T-helper 1 cell treated with Interleukin-12 subunit alpha and Interleukin-12 subunit beta and Interleukin-4 antibody, amounts not matched to agents 30 ng/mL and 1 ng/mL, for 36 hours (primary cell): ENCODE measurements at regions not wholly inside any gene's neighbourhood (a gene's known extent, or its start where the extent isn't known, plus 50 kb on each side); places are given as distances from the start of the nearest gene placed in this dataset.

Experiments used
- intact Hi-C: fragments of 100-400 bp; cut with micrococcal nuclease; formaldehyde crosslinking; loops from one replicate; pipeline ENCODE4 v1.15.1; 2024

DNA sequence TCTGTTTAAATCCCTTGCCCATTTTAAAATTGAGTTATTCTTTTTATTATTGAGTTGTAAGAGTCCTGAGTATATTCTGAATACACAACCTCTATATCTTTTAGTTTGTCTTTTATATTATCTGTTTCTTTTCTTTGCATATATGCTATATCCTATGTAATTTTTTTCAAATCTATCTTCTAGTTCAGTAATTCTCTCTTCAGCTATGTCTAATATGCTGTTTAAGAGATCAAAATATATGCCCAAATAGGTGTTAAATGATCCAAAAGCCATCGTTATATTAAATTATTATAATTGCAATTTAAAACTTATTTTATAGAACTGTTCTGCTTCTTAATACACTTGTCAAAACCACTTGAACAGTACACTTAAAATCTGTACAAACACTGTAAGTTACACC is 107.4 kb upstream of the TSPAN5 start:
- intact Hi-C loops: no loop called here

DNA sequence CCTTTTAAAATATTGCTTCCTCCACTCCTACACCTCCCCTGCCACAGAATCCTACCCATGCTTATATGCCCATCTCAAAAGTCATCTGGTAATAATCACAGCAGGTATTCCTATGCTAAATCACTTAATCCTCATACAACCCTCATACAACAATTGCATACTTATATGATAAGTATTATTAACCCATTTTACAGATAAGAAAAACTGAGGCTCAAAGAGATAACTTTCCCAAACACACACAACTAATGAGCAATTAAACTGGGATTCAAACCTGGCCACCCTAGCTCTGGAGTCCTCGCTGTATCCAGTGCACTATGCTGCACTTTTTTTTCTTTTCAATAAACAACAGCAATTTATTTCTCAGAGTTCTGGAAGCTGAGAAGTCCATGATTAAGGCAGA is 99.8 kb upstream of the TSPAN5 start:
- intact Hi-C loops: no loop called here

DNA sequence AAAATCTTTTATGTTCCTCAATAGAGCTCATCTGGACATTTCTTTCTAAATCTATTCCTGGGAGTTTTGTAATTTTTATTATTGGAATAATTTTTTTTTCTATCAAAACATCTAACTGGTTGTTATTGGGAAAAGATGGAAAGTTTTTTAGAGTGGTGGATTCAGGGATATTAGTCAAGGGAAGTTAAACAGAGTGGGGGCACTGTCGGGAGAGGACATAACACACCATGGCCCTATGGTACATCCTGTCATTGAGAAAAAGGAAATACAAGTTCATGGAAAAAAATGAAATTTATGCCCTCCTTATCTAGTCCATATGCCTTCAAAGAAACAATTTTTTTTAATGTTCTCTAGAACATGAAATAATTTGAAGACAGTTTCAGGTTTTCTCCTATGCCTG is 96.3 kb upstream of the TSPAN5 start:
- intact Hi-C loops: no loop called here

DNA sequence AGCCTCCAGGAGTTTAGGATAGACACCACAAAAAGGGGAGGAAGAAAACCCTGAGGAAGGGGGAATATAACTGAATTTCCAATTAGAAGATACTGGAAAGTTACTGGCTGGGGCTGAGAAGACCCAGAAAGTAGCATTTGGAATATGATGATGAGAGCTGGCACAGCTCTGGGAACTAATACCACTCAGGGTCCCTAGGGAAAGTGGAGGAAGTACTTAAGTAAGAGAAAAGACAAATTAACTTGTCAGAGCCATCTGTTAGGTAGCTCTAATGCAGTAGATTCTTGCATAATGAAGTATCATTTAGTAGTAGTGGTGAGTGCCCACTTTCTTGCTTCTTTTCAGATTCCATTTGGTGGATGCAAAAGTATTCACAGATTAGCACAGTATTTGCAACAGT is 90.8 kb upstream of the TSPAN5 start:
- intact Hi-C loops: no loop called here

DNA sequence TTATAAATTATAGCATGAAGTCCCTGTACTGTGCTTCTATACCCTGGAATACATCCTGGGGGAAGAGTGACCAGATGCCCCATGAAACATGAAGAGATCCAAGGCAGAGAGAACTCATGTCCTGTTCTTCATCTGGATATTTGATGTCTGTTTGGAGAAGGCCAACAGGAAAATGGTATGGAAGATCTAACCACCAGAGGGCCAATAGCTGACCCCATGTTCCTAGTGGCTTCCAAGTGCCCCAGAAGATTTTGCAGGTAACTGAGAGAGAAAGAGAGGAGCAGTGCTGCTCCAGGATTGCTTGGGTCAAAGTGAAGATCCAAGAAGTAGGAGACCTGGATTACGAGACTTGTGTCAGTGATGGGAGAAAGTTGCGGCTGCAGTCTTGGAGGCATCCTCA is 90.2 kb upstream of the TSPAN5 start:
- intact Hi-C loops: no loop called here

DNA sequence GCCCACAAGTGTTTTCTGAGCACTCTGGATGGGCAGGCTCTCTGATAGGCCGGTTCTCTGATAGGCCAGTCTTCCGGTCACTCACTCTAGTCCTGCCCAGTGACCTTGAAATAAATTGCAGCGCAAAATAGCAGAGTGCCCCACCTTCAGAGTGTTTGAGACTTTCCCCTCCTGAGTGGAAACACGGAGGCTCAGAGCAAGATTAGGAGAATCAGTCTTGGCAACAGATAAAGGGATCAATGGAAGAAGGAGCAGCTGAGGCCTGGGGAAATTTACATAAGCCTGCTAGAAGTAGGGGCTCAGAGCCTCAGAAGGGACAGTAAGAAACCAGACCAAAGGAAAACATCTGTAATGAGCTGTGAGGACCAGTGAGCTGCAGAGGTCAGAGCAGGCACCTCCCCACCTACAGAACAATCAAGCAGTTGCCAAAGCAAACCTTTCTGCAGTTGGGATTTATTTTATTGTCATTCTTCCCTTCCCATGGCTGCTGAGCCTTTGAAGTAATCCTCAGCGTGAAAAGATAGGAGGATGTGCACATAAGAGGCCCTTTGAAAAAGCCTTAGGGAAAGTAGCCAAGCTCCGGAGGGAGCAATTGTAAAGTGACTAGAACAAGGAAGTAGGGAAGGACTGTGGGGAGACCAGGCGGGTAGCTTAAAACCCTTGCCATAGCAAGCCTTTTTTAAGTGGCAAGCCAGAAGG is 89.1 kb upstream of the TSPAN5 start:
- intact Hi-C loops: no loop called here

DNA sequence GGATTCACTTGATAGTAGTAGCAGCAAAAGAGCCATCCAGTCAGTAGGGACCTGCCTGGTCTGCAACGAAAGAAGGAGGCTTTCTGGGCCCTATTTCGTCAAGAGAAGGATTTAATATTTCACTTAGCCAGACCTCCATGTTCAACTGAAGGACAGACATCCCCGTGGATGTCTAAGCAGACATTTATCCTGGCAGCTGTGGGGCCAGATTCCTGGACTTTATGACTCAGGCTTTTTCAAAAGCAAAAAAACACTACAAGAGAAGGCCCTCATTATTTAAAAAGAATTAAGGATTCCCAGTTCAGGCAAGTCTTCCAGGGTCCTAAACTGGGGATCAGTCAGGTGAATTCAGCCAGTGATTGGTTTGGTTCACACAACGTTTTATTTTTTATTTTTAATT is 88.5 kb upstream of the TSPAN5 start:
- intact Hi-C loops: no loop called here

DNA sequence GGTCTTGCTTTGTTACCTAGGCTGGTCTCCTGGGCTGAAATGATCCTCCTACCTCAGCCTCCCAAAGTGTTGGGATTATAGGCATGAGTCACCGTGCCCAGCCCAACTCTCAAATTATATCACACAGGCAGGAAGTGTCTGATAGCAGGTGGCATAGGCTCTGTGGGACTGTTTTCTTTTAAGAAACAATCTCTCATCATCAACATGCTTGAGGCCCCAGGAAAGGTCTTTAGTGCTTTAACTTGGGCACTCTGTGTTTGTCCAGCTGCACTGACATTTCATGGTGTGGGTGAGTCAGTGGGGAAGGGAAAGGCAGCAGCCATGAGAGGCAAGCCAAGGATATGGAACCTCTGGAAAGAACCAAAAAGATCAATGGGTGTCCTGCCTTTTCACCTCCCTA is 88.1 kb upstream of the TSPAN5 start:
- intact Hi-C loops: no loop called here

DNA sequence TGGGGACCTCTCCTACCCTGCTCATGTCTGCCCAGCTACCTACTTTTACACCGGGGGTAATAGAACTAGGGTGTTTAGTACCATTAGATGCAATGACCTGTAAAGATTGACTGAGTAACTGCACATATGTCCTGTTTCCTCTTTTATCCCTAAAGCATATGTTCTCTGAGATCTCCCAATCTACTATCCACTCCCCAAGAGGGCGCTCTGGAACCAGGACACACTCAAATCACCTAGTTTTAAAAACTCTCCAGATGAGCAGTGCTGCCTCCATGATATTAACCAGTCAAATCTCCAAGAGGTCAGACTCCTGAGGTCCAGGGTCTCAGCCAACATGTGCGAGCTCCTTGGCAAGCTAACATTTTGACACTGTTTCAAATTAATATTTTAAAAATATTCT is 87.0 kb upstream of the TSPAN5 start:
- intact Hi-C loops: no loop called here

DNA sequence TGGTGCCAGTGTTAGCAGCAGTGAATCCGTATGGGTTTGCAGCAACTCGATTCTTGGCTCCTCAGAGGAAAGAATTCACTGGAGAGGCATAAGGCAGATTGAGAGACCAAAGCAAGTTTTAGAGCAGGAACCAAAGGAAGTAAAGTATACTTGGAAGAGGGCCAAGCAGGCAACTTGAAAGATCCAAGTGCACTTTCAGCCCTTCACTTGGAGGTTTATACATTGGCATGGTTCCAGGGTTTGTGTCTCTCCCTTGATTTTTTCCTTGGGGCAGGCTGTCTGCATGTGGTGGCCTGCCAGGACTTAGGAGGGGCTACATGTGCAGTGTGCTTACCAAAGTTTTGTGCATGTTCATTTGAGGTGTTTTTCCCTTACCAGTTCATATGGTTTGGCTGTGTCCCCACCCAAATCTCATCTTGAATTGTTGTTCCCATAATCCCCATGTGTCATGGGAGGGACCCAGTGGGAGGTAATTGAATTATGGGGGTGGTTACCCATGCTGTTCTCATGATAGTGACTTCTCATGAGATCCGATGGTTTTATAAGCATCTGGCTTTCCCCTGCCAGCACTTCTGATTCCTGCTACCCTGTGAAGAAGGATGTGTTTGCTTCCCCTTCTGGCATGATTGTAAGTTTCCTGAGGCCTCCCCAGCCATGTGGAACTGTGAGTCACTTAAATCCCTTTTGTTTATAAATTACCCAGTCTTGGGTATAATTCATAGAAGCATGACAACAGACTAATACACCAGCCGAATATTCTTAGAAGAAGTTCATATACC is 86.2 kb upstream of the TSPAN5 start:
- intact Hi-C loops: no loop called here

DNA sequence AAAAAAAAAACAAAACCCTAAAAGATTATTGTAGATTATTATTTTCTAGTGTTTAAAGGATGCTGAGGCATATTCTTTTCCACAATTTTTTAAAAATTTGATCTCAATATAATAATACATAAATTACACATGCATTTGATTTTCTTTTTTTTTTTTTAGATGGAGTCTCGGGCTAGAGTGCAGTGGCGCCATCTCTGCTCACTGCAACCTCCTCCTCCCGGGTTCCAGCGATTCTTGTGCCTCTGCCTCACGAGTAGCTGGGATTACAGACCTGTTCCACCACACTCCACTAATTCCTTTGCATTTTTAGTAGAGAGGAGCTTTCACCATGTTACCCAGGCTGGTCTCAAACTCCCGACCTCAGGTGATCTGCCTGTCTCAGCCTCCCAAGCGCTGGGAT is 83.5 kb upstream of the TSPAN5 start:
- intact Hi-C loops: no loop called here

DNA sequence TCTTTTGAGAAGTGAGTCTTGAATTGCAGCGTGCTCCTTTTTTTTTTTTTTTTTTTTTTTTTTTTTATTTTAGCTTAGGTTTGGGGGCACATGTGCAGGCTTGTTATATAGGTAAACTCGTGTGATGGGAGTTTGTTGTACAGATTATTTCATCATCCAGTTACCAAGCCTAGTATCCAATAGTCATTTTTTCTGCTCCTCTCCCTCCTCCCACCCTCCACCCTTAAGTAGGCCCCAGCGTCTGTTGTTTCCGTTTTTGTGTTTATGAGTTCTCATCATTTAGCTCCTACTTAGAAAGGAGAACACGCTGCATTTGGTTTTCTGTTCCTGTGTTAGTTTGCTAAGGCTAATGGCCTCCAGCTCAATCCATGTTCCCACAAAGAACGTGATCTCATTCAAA is 81.3 kb upstream of the TSPAN5 start:
- intact Hi-C loops: no loop called here

DNA sequence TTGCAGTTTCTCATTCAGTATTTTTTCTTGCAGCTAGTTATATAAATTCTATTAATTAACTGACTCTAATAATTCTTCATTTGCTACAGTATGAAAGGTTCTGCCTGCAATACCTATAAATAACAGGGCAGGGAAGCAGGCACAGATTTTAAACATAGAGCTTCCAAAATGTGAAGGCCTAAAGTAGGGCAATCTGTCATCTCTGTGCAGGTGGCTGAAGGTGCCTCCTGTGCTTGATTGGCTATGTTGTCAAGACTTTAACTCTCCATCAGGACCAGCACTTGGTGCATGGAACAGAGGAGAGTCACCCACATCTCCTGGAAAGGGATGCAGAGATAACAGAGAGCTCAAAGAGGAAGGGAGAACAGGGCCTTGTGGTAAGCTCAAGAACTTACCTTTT is 75.2 kb upstream of the TSPAN5 start:
- intact Hi-C loops: no loop called here

DNA sequence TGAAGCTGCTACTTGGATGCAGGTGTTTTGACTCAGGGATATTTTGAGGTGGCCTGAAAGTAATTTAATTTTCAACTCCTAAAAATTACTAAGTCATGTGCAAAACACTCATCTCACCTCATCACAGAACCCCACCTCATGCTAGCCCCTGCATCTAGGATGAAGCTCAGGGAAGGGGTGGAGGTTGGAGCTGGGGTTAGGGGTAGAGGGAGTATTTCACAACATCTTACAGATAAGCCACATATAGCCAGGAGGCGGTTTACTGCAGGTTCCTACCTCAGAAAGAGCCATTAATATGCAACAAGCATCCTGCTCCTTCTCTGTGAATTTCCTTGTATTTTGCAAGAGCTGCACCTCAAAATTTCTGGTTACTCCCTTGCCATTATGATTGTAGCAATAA is 70.5 kb upstream of the TSPAN5 start:
- intact Hi-C loops: no loop called here

DNA sequence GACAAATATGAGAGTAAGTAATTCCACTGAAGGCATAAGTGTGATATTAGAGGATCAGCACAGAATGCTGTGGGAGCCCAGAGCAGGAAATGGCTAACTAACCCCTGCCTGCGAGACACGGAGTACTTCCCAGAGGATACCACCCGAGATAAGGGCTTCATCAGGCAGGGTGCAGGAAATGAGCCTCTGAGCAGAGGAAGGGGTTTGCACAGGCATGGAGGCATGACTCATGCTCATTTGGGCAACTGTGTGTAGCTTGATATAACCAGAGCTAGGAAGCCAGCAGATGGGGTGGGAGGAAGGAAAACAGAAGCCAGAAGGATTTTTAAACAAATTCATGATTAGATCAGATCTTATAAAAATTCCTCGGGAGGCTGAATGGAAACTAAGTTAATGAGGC is 70.0 kb upstream of the TSPAN5 start:
- intact Hi-C loops: no loop called here

DNA sequence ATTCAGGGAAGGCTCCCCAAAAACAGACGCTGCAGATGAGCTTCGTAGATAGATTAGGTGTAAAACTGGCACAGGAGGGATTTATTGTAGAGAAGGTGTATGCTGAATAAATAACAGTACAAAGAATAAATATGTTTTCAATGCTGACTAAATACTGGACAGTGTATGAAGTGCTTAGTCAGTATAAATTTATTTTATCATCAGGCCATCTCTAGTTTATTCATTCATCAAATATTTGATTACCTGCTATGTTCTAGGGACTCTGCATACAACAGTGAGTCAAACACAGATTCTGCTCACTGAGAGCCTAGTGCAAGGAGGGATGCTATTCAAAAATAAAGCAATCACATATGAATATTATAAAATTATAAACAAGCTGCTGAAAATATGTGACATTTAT is 63.6 kb upstream of the TSPAN5 start:
- intact Hi-C loops: no loop called here

DNA sequence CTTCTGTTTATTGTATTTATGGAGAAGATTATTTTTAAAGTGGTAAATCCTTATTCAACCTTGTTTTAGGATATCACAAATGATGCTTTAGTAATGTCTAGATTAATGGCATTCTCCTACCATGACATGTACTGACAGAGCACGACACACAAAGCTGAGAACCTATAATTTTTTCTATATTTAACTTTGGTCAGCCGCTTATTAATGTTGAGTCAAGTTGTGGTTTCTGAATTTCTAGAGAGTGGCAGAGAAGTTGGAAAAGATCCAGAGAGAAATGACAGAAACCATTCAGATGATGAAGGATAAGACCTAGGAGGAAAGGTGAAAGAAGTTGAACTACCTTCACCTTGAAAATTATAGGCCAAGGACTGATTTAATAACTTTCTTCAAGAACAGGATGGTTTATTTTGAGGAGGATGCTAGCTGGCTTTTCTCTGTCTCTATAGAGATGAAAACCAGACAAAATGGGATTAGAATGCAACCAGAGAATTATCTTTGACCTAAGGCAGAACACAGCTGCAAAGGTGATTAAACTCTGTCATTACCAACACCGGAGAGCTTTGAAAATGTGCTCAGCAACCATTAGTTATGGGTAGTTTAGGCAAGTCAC is 62.6 kb upstream of the TSPAN5 start:
- intact Hi-C loops: no loop called here

DNA sequence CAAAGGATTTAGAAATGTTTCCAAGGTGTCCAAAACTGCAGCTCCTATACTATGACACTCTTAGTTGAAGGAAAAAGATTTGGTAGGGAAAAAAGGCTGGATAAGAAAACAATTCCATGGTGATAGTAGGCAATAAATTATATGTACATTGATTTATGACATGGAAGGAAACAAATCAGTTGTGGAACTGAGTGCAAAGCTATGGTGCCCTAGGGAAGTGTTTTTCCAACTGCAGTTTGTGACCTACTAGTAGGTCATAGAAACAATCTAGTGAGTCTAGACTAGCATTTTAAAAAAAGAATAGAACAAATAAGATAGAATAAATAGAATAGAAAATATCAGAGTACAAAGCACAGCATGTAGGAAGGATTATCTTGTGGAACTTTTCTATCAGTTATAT is 58.4 kb upstream of the TSPAN5 start:
- intact Hi-C loops: no loop called here

DNA sequence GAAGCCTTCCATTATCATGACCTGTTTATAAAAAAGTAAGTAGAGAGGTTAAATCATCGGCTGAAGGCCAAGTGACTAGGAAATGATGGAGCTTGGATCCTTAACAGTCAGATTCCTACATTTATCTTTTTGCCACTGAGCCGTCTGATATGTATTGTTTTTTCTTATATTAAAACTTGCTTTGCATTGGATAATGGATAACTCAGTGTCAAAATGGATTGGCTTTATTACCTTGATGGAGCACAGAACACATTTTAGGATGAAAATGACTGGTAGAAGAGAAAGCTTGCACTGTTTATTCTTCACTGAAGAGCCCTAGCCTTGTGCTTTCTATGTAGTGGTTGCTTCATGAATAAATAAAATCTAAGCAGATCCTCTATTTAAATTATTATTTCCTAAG is 54.2 kb upstream of the TSPAN5 start:
- intact Hi-C loops: no loop called here

DNA sequence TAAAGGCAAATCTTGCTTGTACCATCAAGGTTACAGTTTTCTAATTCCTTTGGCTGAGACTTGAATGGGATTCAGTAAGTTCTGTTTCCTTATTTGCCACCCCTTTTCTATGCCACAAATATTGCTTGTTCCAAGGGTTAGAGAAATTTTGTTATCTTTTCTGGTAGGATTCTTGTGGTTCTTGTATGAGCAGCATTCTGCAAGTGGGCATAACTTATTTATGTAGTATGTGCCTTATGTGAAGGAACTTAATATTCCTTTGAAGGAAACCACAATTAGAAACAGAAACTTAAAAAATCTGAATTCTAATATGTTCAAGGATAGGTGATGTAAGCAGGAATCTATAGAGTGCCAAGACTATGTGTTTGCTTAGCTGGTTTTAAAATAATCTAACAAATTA is 53.1 kb upstream of the TSPAN5 start:
- intact Hi-C loops: no loop called here

DNA sequence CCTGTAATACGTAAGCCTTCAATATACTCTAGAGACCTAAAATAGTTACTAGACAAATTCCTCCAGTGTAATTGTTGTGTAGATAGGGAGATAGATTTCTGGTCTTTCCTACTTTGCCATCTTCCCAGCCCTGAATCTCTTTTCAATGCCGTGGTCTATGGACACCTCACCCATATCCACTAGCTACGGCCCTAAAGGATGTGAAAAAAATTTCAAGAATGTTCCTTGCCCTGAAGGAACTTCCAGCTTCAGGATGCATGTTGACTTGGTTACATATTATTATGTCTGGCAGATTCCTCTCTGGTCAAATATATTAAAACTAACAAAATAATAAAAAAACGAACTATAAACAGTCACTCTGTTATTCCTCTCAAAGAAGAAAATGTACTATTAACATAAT is 52.4 kb upstream of the TSPAN5 start:
- intact Hi-C loops: no loop called here
